Endothelial cell of umbilical vein (primary cell): ENCODE measurements at regions not wholly inside any gene's neighbourhood (a gene's known extent, or its start where the extent isn't known, plus 50 kb on each side); places are given as distances from the start of the nearest gene placed in this dataset.

Experiments used
- CTCF ChIP-seq, 2 donors: IDR thresholded peaks; 1 replicate in 1 of 2; 2 replicates in 1 of 2; pipeline ENCODE4 v1.5.1; 2011; ENCODE audit warnings: low read length in 2 of 2, mild to moderate bottlenecking in 2 of 2, moderate library complexity in 2 of 2, control low read depth in 1 of 2, inconsistent platforms in 1 of 2, low read depth in 1 of 2; ENCODE audit not compliant: insufficient read depth in 1 of 2; ENCODE audit errors: extremely low read depth in 1 of 2
- EZH2 ChIP-seq: IDR thresholded peaks from 2 replicates; pipeline ENCODE4 v1.6.1; 2012; ENCODE audit warnings: borderline replicate concordance, low read depth, mild to moderate bottlenecking, moderate library complexity, low read length, inconsistent platforms; ENCODE audit not compliant: severe bottlenecking
- MYC ChIP-seq: IDR thresholded peaks from one replicate; pipeline ENCODE4 v1.6.1; 2011; ENCODE audit warnings: mild to moderate bottlenecking, low read depth, low read length
- POLR2A ChIP-seq: IDR thresholded peaks from 2 replicates; pipeline ENCODE4 v1.6.1; 2012; ENCODE audit warnings: low read depth, mild to moderate bottlenecking, control low read depth, low read length

- TF ChIP-seq CTCF (IDR thresholded peaks at IDR 0.05; ENCODE audit: extremely low read depth in 1 of 2, insufficient read depth in 1 of 2, low read depth in 1 of 2, low read length in 2 of 2): no peak
- no peak for TF ChIP-seq MYC
- TF ChIP-seq EZH2: no peak
- TF ChIP-seq POLR2A: no peak
Measured at GRCh38 chr12:92989715-92990484, 60.8 kb upstream of the EEA1 start.
